ENCODE measurements at regions not wholly inside any gene's neighbourhood (a gene's known extent, or its start where the extent isn't known, plus 50 kb on each side); places are given as distances from the start of the nearest gene placed in this dataset.

DNA sequence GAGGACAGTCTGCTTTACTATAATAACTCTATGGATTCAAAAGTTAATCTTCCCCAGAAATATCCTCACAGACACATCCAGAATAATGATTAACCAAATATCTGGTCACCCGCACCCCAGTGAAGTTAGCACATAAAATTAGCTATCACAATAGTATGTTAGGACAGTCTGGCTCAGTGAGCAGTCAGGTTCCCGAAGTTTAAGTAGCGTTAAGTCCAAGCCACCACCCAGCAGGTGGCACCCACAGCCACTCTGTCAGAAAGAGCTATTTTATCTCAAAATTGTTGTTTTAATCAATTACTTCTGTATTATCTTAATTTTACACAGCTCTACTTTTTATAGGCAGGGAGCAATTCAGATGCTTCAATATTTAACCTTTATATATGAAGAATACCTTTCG is 537.5 kb downstream of the MBD2 start:
- WGBS, 2 donors = 73 to 88% methylated on average over 4 of the region's 4 CpGs
- intact Hi-C loops (cut with DNase I) = no loop called here
- Histone ChIP-seq H3K4me1 (no peaks in the 10 kb centered on the region), H3K4me3 (no peak overlapping the region), H3K27me3 (peaks cover 0 to 3% (median 0%) of the 10 kb centered on the region in 7 donors), H3K9me3 (no peaks in the 10 kb centered on the region), H3K27ac (no peak overlapping the region), H3K36me3 (no peaks in the 10 kb centered on the region)
- ATAC-seq (no peak), DNase-seq (no peak)
- TF ChIP-seq, protein P1, sequence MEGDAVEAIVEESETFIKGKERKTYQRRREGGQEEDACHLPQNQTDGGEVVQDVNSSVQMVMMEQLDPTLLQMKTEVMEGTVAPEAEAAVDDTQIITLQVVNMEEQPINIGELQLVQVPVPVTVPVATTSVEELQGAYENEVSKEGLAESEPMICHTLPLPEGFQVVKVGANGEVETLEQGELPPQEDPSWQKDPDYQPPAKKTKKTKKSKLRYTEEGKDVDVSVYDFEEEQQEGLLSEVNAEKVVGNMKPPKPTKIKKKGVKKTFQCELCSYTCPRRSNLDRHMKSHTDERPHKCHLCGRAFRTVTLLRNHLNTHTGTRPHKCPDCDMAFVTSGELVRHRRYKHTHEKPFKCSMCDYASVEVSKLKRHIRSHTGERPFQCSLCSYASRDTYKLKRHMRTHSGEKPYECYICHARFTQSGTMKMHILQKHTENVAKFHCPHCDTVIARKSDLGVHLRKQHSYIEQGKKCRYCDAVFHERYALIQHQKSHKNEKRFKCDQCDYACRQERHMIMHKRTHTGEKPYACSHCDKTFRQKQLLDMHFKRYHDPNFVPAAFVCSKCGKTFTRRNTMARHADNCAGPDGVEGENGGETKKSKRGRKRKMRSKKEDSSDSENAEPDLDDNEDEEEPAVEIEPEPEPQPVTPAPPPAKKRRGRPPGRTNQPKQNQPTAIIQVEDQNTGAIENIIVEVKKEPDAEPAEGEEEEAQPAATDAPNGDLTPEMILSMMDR (IDR thresholded peaks at IDR 0.05) = no peak

DNA sequence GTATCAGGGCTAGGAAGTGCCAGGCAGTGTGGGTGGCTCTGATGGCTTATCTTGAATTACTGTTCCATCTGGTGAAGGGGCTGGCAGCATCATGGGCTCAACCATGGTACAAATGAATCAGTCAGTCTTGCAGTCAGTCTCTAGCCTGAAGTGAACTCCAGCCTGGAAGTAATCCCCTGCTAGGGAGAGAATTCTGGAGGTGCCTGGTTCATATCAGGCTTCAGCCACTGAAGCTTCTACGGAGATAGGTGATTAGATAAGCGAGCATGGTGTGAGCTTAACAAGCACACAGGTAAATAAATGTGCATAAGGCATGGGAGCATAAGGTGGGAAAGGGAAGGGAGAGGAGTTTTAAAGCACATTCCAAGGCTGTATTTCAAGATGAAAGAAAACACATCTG is 541.7 kb downstream of the MBD2 start:
- DNase-seq (no peak), ATAC-seq (no peak)
- Histone ChIP-seq H3K27me3 (peaks cover 0 to 3% (median 0%) of the 10 kb centered on the region in 7 donors), H3K36me3 (no peaks in the 10 kb centered on the region), H3K4me3 (no peak overlapping the region), H3K9me3 (no peaks in the 10 kb centered on the region), H3K27ac (no peak overlapping the region), H3K4me1 (no peaks in the 10 kb centered on the region)
- 30 to 38% methylated on average over 2 of the region's 2 CpGs for WGBS, 2 donors
- intact Hi-C loops (cut with DNase I) = no loop called here
- TF ChIP-seq, protein P1 (IDR thresholded peaks at IDR 0.05) = no peak

DNA sequence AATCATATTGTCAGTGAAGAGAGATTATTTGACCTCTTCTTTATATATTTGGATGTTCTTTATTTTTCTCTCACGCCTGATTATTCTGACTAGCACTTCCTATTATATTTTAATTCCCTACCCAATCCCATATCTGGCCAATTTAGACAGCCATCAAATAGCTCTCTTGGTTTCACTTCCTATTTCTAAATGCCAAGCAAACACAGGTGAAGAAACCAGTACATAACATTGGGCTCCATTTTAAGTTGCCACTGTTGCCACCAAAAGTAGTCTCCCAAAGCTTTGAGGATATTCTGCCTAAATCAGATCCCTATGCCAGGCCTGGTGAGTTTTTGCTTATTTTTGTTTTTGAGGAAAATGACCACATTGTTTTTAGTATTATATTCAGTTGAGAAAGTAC is 547.0 kb downstream of the MBD2 start:
- ATAC-seq (no peak), DNase-seq (no peak)
- no peaks in the 10 kb centered on the region for H3K4me1 ChIP-seq
- TF ChIP-seq, protein P1 (IDR thresholded peaks at IDR 0.05) = no peak
- H3K4me3 ChIP-seq = no peak overlapping the region
- H3K27me3 ChIP-seq = no peaks in the 10 kb centered on the region
- H3K36me3 ChIP-seq = no peaks in the 10 kb centered on the region
- no peaks in the 10 kb centered on the region for H3K9me3 ChIP-seq
- no peak overlapping the region for H3K27ac ChIP-seq
- 80 to 87% methylated on average over 1 of the region's 1 CpG for WGBS, 2 donors
- intact Hi-C loops (cut with DNase I) = no loop called here

DNA sequence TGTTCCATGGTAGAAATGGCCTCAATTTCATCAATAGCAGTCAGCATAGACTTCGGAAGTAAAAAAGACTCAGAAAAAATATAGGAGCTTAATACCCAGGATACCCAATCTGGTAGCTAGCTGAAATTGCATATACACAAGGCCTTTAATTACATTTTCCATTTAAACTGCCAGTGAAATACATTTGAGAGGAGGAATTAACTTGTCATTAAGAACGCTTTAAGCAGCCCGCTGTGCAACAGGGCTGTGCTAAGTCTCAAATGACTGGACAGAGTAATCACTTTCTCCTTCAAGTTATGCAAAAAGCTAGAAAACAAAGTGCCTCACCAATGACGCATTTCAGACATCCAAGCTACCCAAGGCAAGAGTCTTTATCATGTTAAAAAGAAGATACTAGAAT is 558.8 kb downstream of the MBD2 start:
- intact Hi-C loops (cut with DNase I) = loop anchor here in 1 of 10 donors (10.0 kb wide), 1 partner anchor 61 kb away; no protein-coding TSS in a partner anchor
- 78 to 82% methylated on average over 4 of the region's 4 CpGs for WGBS, 2 donors
- DNase-seq = no peak

More for the DNA sequence above, 558.8 kb downstream of the MBD2 start:
- Histone ChIP-seq H3K27ac (no peak overlapping the region), H3K4me3 (no peak overlapping the region), H3K36me3 (no peaks in the 10 kb centered on the region), H3K27me3 (no peaks in the 10 kb centered on the region), H3K4me1 (no peaks in the 10 kb centered on the region), H3K9me3 (peaks cover 0 to 52% (median 6%) of the 10 kb centered on the region in 11 donors)
- no peak for ATAC-seq
- TF ChIP-seq, protein P1 (IDR thresholded peaks at IDR 0.05) = no peak
